BLaER1 treated with 17β-estradiol and CSF1 and Interleukin-3, amounts not matched to agents 10 nM and 100 nM (cell line): ENCODE measurements at regions not wholly inside any gene's neighbourhood (a gene's known extent, or its start where the extent isn't known, plus 50 kb on each side); places are given as distances from the start of the nearest gene placed in this dataset.
A peak's percentile ranks its signal among the peaks of the same experiment; 100 is the strongest.
"Not testable (repeated sequence)": the region's sequence is repeated elsewhere in the genome, so short reads cannot be mapped to it uniquely, and the experiment has no call there.

ENCODE experiments used
- H3K27ac ChIP-seq, 11 experiments: shearing (Covaris generic); formaldehyde crosslinking; 2 replicates each; pipeline ENCODE4 v1.8.1; 2022
- H3K27me3 ChIP-seq, 11 experiments: shearing (Covaris generic); formaldehyde crosslinking; 2 replicates each; pipeline ENCODE4 v1.8.1; 2022
- H3K36me3 ChIP-seq, 11 experiments: shearing (Covaris generic); formaldehyde crosslinking; 2 replicates each; pipeline ENCODE4 v1.8.1; 2022
- H3K4me1 ChIP-seq, 10 experiments: shearing (Covaris generic); formaldehyde crosslinking; 2 replicates each; pipeline ENCODE4 v1.8.1; 2022
- H3K4me2 ChIP-seq, 11 experiments: shearing (Covaris generic); formaldehyde crosslinking; 2 replicates each; pipeline ENCODE4 v1.8.1; 2022
- H3K4me3 ChIP-seq, 10 experiments: shearing (Covaris generic); formaldehyde crosslinking; 2 replicates each; pipeline ENCODE4 v1.8.1; 2022
- H3K9ac ChIP-seq, 11 experiments: shearing (Covaris generic); formaldehyde crosslinking; 2 replicates each; pipeline ENCODE4 v1.8.1; 2022
- H3K9me3 ChIP-seq, 11 experiments: shearing (Covaris generic); formaldehyde crosslinking; replicated peaks in 1 of 11; 2 replicates each; pipeline ENCODE4 v1.8.1; 2022
- H4K20me1 ChIP-seq, 11 experiments: shearing (Covaris generic); formaldehyde crosslinking; 2 replicates each; pipeline ENCODE4 v1.8.1; 2022

GRCh38 chr21:6428498-6429092 lies 4092.8 kb upstream of the TPTE start:
- not testable (repeated sequence) for H3K4me1 ChIP-seq, H4K20me1 ChIP-seq, H3K4me2 ChIP-seq

GRCh38 chr21:6429924-6430323 lies 4091.5 kb upstream of the TPTE start:
- H3K9ac ChIP-seq, H3K27ac ChIP-seq, H3K4me2 ChIP-seq, H3K36me3 ChIP-seq, H3K4me3 ChIP-seq, H3K9me3 ChIP-seq, H3K4me1 ChIP-seq, H3K27me3 ChIP-seq, H4K20me1 ChIP-seq: not testable (repeated sequence)

More at GRCh38 chr21:6428498-6429092, 4092.8 kb upstream of the TPTE start:
- H3K4me3 ChIP-seq, H3K27me3 ChIP-seq, H3K9ac ChIP-seq, H3K36me3 ChIP-seq, H3K9me3 ChIP-seq, H3K27ac ChIP-seq: not testable (repeated sequence)

GRCh38 chr21:6433149-6433548 lies 4088.2 kb upstream of the TPTE start:
- H3K9ac ChIP-seq, H3K4me1 ChIP-seq, H3K9me3 ChIP-seq, H3K4me2 ChIP-seq, H4K20me1 ChIP-seq, H3K27me3 ChIP-seq, H3K4me3 ChIP-seq, H3K36me3 ChIP-seq, H3K27ac ChIP-seq: not testable (repeated sequence)

GRCh38 chr21:6436205-6436604 lies 4085.2 kb upstream of the TPTE start:
- H3K27ac ChIP-seq, H4K20me1 ChIP-seq: not testable (repeated sequence)

GRCh38 chr21:6436971-6437833 lies 4084.2 kb upstream of the TPTE start:
- H3K27me3 ChIP-seq, H3K4me3 ChIP-seq, H4K20me1 ChIP-seq, H3K36me3 ChIP-seq, H3K9me3 ChIP-seq, H3K27ac ChIP-seq, H3K9ac ChIP-seq: not testable (repeated sequence)
- peak overlapping the region; percentile 32 to 63 (median 43); a peak in 17 of 22 replicates for H3K4me2 ChIP-seq
- peaks cover 4 to 14% (median 12%) of the 10 kb centered on the region in 10 experiments; a peak in 12 of 20 replicates for H3K4me1 ChIP-seq

More at GRCh38 chr21:6436205-6436604, 4085.2 kb upstream of the TPTE start:
- H3K27me3 ChIP-seq, H3K4me2 ChIP-seq, H3K4me3 ChIP-seq, H3K36me3 ChIP-seq, H3K9me3 ChIP-seq, H3K9ac ChIP-seq: not testable (repeated sequence)
- peaks cover 4 to 14% (median 12%) of the 10 kb centered on the region in 10 experiments; a peak in 12 of 20 replicates for H3K4me1 ChIP-seq

- not testable (repeated sequence) for H3K27me3 ChIP-seq, H3K27ac ChIP-seq, H3K36me3 ChIP-seq, H4K20me1 ChIP-seq, H3K9me3 ChIP-seq, H3K9ac ChIP-seq, H3K4me3 ChIP-seq
- peaks cover 4 to 14% (median 12%) of the 10 kb centered on the region in 10 experiments; a peak in 12 of 20 replicates for H3K4me1 ChIP-seq
- H3K4me2 ChIP-seq = peak overlapping the region; percentile 19 to 63 (median 43); a peak in 14 of 22 replicates
These were observed 4083.6 kb upstream of the TPTE start for GRCh38 chr21:6437834-6438187.

- H3K4me2 ChIP-seq, H3K4me3 ChIP-seq, H3K27me3 ChIP-seq, H3K9me3 ChIP-seq, H3K27ac ChIP-seq, H3K9ac ChIP-seq, H4K20me1 ChIP-seq, H3K36me3 ChIP-seq: not testable (repeated sequence)
- peaks cover 4 to 14% (median 12%) of the 10 kb centered on the region in 10 experiments; a peak in 12 of 20 replicates for H3K4me1 ChIP-seq
These were observed 4082.3 kb upstream of the TPTE start for GRCh38 chr21:6439058-6439457.

- H3K9ac ChIP-seq, H3K4me2 ChIP-seq, H3K4me1 ChIP-seq, H4K20me1 ChIP-seq, H3K9me3 ChIP-seq, H3K27ac ChIP-seq, H3K27me3 ChIP-seq, H3K4me3 ChIP-seq, H3K36me3 ChIP-seq: not testable (repeated sequence)
These were observed 4066.6 kb upstream of the TPTE start for GRCh38 chr21:6454648-6455340.

GRCh38 chr21:6456011-6456661 lies 4065.2 kb upstream of the TPTE start:
- H3K4me1 ChIP-seq, H3K27ac ChIP-seq, H3K4me3 ChIP-seq, H3K4me2 ChIP-seq, H3K9me3 ChIP-seq, H3K36me3 ChIP-seq, H3K27me3 ChIP-seq, H3K9ac ChIP-seq, H4K20me1 ChIP-seq: not testable (repeated sequence)

- H3K4me3 ChIP-seq = not testable (repeated sequence)
These were observed 4061.6 kb upstream of the TPTE start for GRCh38 chr21:6459761-6460160.

GRCh38 chr21:6461358-6461757 lies 4060.0 kb upstream of the TPTE start:
- not testable (repeated sequence) for H3K9ac ChIP-seq, H3K4me1 ChIP-seq, H4K20me1 ChIP-seq, H3K4me2 ChIP-seq, H3K27ac ChIP-seq, H3K36me3 ChIP-seq, H3K9me3 ChIP-seq, H3K4me3 ChIP-seq, H3K27me3 ChIP-seq

More at GRCh38 chr21:6459761-6460160, 4061.6 kb upstream of the TPTE start:
- H3K36me3 ChIP-seq, H3K27ac ChIP-seq, H3K4me1 ChIP-seq, H3K9ac ChIP-seq, H4K20me1 ChIP-seq, H3K9me3 ChIP-seq, H3K4me2 ChIP-seq, H3K27me3 ChIP-seq: not testable (repeated sequence)

- not testable (repeated sequence) for H3K36me3 ChIP-seq, H3K27ac ChIP-seq, H3K9me3 ChIP-seq, H3K4me1 ChIP-seq, H3K9ac ChIP-seq, H3K27me3 ChIP-seq, H4K20me1 ChIP-seq, H3K4me2 ChIP-seq, H3K4me3 ChIP-seq
These were observed 4057.0 kb upstream of the TPTE start for GRCh38 chr21:6464419-6464818.

- not testable (repeated sequence) for H3K27ac ChIP-seq
These were observed 4055.2 kb upstream of the TPTE start for GRCh38 chr21:6466081-6466698.

More at GRCh38 chr21:6466081-6466698, 4055.2 kb upstream of the TPTE start:
- H3K36me3 ChIP-seq, H3K4me1 ChIP-seq, H3K4me2 ChIP-seq, H3K27me3 ChIP-seq, H3K4me3 ChIP-seq, H4K20me1 ChIP-seq, H3K9ac ChIP-seq, H3K9me3 ChIP-seq: not testable (repeated sequence)
